Neural cell (in vitro differentiated cells): ENCODE measurements at regions not wholly inside any gene's neighbourhood (a gene's known extent, or its start where the extent isn't known, plus 50 kb on each side); places are given as distances from the start of the nearest gene placed in this dataset.

Experiments used
- H2AFZ ChIP-seq: fragments of 200-600, 300-800 bp; sonication (generic), shearing (Covaris generic); 2 replicates; pipeline ENCODE4 v1.6.0; 2014; ENCODE audit warnings: low read depth, mild to moderate bottlenecking, antibody characterized with exemption, low read length, moderate library complexity
- H3F3A ChIP-seq: fragments of 200-600 bp; shearing (Covaris generic); 2 replicates; pipeline ENCODE4 v1.6.1; 2016; ENCODE audit warnings: mild to moderate bottlenecking, moderate library complexity, mixed read lengths, antibody characterized with exemption, low read length; ENCODE audit not compliant: insufficient read depth, poor library complexity, severe bottlenecking
- H3K27ac ChIP-seq: fragments of 200-600, 300-800 bp; sonication (generic), shearing (Covaris generic); 2 replicates; pipeline ENCODE4 v1.5.1; 2014; ENCODE audit warnings: mild to moderate bottlenecking, low read length, moderate library complexity
- H3K27me3 ChIP-seq: fragments of 300-800, 200-600 bp; sonication (generic), shearing (Covaris generic); 2 replicates; pipeline ENCODE4 v1.6.0; 2014; ENCODE audit warnings: mild to moderate bottlenecking, low read depth, low read length, moderate library complexity; ENCODE audit not compliant: insufficient read depth
- H3K36me3 ChIP-seq: fragments of 300-800, 200-600 bp; sonication (generic), shearing (Covaris generic); 2 replicates; pipeline ENCODE4 v1.5.1; 2014; ENCODE audit warnings: mild to moderate bottlenecking, antibody characterized with exemption, low read length, moderate library complexity; ENCODE audit not compliant: insufficient read depth
- H3K4me2 ChIP-seq: fragments of 300-800, 200-600 bp; sonication (generic), shearing (Covaris generic); 2 replicates; pipeline ENCODE4 v1.6.0; 2014; ENCODE audit warnings: mild to moderate bottlenecking, low read length
- H3K4me3 ChIP-seq: fragments of 300-800, 200-600 bp; sonication (generic), shearing (Covaris generic); 2 replicates; pipeline ENCODE4 v1.5.1; 2014; ENCODE audit warnings: mild to moderate bottlenecking, low read length, moderate library complexity
- H3K79me2 ChIP-seq: fragments of 200-600 bp; shearing (Covaris generic); replicated peaks from 2 replicates; pipeline ENCODE4 v1.6.0; 2014; ENCODE audit warnings: mild to moderate bottlenecking, low read length, moderate library complexity; ENCODE audit not compliant: insufficient read depth
- H3K9ac ChIP-seq: fragments of 300-800, 200-600 bp; sonication (generic), shearing (Covaris generic); 2 replicates; pipeline ENCODE4 v1.6.1; 2016; ENCODE audit warnings: mild to moderate bottlenecking, low read length, mixed read lengths
- H3K9me2 ChIP-seq: fragments of 200-600 bp; shearing (Covaris generic); 2 replicates; pipeline ENCODE4 v1.6.1; 2016; ENCODE audit warnings: mild to moderate bottlenecking, low read length, mixed read lengths; ENCODE audit not compliant: insufficient read depth
- H3K9me3 ChIP-seq: fragments of 200-600, 300-800 bp; sonication (generic), shearing (Covaris generic); 2 replicates; pipeline ENCODE4 v1.6.1; 2016; ENCODE audit warnings: mild to moderate bottlenecking, mixed run types, low read length, moderate library complexity, mixed read lengths
- H4K20me1 ChIP-seq: fragments of 200-600 bp; shearing (Covaris generic); 2 replicates; pipeline ENCODE4 v1.6.1; 2016; ENCODE audit warnings: mild to moderate bottlenecking, mixed run types; ENCODE audit not compliant: insufficient read depth
- CTCF ChIP-seq: fragments of 450-650 bp; IDR thresholded peaks from 2 replicates; pipeline ENCODE4 v1.5.1; 2014; ENCODE audit warnings: antibody characterized with exemption, mild to moderate bottlenecking, moderate library complexity; ENCODE audit not compliant: poor library complexity, severe bottlenecking
- EP300 ChIP-seq: fragments of 450-650 bp; conservative IDR thresholded peaks from 2 replicates; pipeline ENCODE4 v1.6.1; 2014; ENCODE audit warnings: antibody characterized with exemption, mild to moderate bottlenecking, moderate library complexity; ENCODE audit not compliant: poor library complexity, severe bottlenecking
- EZH2 ChIP-seq: fragments of 200-600, 300-800 bp; shearing (Covaris generic), sonication (generic); IDR thresholded peaks from 2 replicates; pipeline ENCODE4 v1.6.1; 2014; ENCODE audit warnings: antibody characterized with exemption, low read length, borderline replicate concordance, mild to moderate bottlenecking; ENCODE audit not compliant: insufficient read depth, poor library complexity, severe bottlenecking
- MXI1 ChIP-seq: fragments of 450-650 bp; conservative IDR thresholded peaks from 2 replicates; pipeline ENCODE4 v1.6.1; 2014; ENCODE audit warnings: antibody characterized with exemption, mild to moderate bottlenecking; ENCODE audit not compliant: poor library complexity, severe bottlenecking
- POLR2AphosphoS5 ChIP-seq: IDR thresholded peaks from 2 replicates; pipeline ENCODE4 v1.6.1; 2012
- RAD21 ChIP-seq: fragments of 450-650 bp; conservative IDR thresholded peaks from 2 replicates; pipeline ENCODE4 v1.6.1; 2014; ENCODE audit warnings: antibody characterized with exemption, mild to moderate bottlenecking, moderate library complexity
- REST ChIP-seq: IDR thresholded peaks from 2 replicates; pipeline ENCODE4 v1.6.1; 2012; ENCODE audit warnings: borderline replicate concordance
- SMC3 ChIP-seq: fragments of 450-650 bp; conservative IDR thresholded peaks from 2 replicates; pipeline ENCODE4 v1.6.1; 2014; ENCODE audit warnings: antibody characterized with exemption, mild to moderate bottlenecking, moderate library complexity; ENCODE audit not compliant: poor library complexity
- TAF1 ChIP-seq: IDR thresholded peaks from 2 replicates; pipeline ENCODE4 v1.6.1; 2012; ENCODE audit warnings: low read depth

DNA sequence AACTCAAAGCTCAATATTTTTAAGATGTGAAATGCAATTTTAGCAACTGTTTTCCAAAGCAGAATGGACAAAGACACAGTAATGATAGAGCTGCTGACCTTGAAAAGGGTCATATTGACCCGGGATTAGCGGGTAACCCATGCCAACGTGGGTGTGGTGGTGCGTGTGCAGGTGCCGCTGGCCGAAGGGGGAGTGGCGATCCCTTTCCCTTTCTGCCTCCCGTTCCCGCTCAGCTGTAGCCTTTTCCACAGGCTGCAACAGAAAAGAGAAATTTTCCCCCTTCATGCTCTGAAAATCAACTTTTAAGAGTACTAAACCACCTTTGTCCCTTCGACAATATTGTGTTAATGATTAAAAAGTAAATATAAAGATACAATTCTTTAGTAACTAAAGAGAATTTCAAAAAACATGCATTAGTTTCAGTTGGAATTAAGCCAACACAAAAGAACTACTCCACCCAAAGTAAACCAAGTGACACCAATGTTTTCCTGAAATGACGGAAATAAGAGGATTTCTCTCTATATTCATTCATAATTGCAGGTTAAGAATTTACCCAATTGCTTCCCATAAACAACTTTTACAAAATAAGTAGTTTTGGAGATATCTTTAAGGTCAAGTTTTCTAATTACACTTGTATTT lies 105.2 kb downstream of the ZNF608 start:
- H3K4me2 ChIP-seq: no peak overlapping the region
- no peaks in the 10 kb centered on the region for H3K9me2 ChIP-seq
- no peaks in the 10 kb centered on the region for H3F3A ChIP-seq
- no peak overlapping the region for H3K27ac ChIP-seq
- no peak overlapping the region for H3K9ac ChIP-seq
- peaks cover 4% of the 10 kb centered on the region for H3K36me3 ChIP-seq
- no peaks in the 10 kb centered on the region for H3K9me3 ChIP-seq
- H3K79me2 ChIP-seq: peaks cover 9% of the 10 kb centered on the region
- H4K20me1 ChIP-seq: no peaks in the 10 kb centered on the region
- TF ChIP-seq EP300 (no peak), EZH2 (no peak), CTCF (no peak), RAD21 (no peak), POLR2AphosphoS5 (no peak), TAF1 (no peak), REST (no peak), MXI1 (no peak), SMC3 (no peak)
- no peak overlapping the region for H3K4me3 ChIP-seq
- no peaks in the 10 kb centered on the region for H3K27me3 ChIP-seq
- H2AFZ ChIP-seq: no peak overlapping the region

GRCh38 chr5:124639095-124639665 lies 107.3 kb downstream of the ZNF608 start:
- Histone ChIP-seq H3K27me3 (no peaks in the 10 kb centered on the region), H3K79me2 (peaks cover 3% of the 10 kb centered on the region), H2AFZ (no peak overlapping the region), H3K27ac (peak overlapping the region; percentile 33), H3K9ac (peak overlapping the region; percentile 17), H3K36me3 (peaks cover 4% of the 10 kb centered on the region), H3K9me3 (no peaks in the 10 kb centered on the region), H3F3A (no peaks in the 10 kb centered on the region), H3K9me2 (no peaks in the 10 kb centered on the region), H3K4me2 (peak overlapping the region; percentile 17), H3K4me3 (peak overlapping the region; percentile 18), H4K20me1 (no peaks in the 10 kb centered on the region)
- TF ChIP-seq RAD21 (peak; percentile 23), EP300 (peak; percentile 13), POLR2AphosphoS5 (peak; percentile 63), MXI1 (no peak), SMC3 (peak; percentile 29), CTCF (no peak), REST (peak; percentile 99)
